Fibroblast of upper back skin (primary cell): ENCODE measurements at regions not wholly inside any gene's neighbourhood (a gene's known extent, or its start where the extent isn't known, plus 50 kb on each side); places are given as distances from the start of the nearest gene placed in this dataset.

Experiments
- DNase-seq: peaks from one replicate; pipeline ENCODE4 v3.0.0-alpha.2; 2013

DNA sequence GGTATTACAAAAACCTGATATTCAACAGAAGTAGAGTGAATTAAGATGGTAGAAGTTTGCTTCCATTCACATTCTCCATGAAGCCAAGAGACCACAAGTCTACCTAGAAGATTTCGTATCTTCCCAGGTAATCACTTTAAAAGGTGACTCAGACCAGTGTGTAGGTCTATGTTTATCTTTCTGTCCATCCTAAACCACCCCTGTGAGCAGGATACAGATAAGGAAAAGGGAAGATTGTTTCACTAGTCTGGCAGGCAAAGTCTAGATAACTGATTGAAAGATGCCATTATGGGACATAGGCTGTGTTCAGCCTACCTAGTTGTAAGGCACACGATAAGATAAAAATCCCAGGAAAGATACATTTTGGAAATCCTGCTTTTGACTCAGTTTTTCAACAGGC is 244.3 kb upstream of the NWD2 start:
- DNase-seq: no peak

DNA sequence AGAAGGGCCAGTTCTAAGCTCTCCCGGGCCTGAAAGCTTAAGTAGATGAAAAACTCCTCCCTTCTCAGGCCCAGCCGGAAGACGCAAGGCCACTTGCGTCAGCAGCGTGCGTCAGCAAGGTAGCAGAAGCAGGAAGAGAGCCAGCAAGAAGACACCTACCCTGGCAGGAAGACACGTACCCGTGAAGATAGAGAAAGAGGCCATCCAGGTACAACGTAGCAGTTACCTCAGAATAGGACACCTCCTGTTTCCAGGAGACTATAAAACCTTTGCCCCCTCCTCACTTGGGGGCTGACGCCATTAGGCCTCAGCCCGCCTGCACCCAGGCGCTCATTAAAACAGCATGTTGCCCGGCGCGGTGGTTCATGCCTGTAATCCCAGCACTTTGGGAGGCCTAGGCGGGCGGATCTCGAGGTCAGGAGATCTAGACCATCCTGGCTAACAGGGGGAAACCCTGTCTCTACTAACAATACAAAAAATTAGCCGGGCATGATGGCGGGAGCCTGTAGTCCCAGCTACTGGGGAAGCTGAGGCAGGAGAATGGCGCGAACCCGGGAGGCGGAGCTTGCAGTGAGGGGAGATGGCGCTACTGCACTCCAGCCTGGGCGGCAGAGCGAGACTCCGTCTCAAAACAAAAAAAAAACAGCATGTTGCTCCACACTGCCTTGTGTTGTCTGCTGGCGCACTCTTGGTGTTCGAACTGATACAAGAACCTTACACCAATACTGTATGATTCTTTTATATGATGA is 242.7 kb upstream of the NWD2 start:
- DNase-seq: no peak

DNA sequence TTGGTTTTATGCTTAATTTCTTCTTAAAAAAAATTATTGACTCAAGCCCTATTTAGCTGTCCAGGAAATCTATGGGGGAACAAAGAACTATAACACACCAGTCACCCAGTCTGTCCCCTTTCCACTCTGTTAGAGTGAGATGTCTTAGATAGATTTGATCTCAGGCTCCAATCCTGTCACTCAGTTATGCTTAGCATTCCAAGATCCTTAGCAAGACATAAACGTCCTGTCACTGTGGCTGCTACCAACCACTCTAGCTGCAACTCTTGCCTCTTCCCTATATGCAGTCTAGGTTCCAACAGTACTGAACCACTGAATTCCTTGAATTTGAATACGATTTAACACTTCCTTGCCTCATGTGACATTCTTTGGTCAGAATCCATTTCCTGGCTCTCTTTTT is 241.9 kb upstream of the NWD2 start:
- no peak for DNase-seq

DNA sequence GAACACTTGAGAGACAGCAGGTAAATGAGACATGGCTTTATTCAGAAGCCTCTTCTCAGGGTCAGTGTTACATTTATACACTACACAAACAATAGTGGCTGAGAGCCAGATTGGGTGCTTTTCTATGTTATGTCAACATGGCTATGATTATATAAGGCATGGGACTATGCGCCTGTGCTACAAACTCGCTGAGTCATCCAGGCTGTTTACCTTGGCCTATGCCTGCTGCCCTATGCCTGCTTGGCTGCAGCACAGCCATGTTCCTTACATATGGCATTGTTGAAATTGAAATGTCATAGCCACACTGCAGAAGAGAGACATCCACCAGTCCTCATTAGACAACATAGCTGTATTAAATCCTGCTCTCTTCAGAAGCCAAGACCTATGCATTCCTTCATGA is 236.3 kb upstream of the NWD2 start:
- DNase-seq: no peak

DNA sequence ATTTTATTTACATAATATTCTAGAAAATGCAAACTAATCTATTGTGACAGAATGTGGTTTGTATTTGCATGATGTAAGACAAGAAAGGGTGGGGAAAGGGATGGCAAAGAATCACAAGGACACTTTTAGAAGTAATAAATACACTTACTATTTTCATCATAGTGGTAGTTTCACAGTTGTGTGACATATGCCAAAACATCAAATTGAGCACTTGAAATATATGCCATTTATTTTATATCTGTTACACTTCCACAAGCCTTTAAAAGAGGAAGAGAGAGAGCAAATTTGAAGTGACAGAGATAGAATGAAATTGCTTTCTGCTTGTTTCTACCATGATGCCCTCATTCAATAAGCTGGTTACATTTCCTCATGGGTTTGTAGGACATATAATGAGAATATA is 230.0 kb upstream of the NWD2 start:
- DNase-seq: no peak

DNA sequence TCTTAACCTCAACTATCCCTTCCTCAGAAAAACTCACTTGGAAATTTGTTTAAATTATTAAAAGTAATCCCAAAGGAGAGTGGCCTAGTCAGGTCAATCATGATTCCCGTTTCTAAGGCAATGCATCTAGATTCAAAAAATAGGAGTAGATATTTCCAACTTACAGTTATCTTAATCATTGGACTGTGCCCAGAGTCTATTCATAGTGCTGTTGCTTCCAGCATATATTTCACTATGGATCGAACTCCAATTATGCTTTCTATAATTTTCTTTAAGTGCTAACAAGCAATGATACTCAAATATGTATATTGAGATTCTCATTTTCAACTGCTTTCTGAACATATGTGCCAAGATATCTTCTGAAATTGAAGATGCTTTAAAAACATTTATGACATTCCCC is 229.2 kb upstream of the NWD2 start:
- DNase-seq: no peak

DNA sequence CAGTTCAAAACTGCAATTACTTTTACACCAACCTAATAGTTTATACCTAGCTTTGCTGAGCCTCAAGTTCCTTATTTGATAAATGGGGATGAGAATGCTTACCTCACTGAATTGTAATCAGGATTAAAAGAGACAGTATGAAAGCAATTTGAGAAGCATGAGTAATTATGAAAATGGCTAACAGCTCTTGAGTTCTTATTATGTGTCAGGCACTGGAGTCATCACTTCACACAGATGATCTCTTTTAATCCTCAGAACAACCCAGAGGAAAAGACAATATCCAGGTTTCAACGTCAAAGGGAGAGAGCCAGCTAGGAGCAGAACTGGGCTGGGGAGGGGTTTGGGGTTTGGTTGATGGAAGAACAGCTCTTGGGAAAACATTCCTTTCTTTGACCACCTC is 221.0 kb upstream of the NWD2 start:
- DNase-seq: no peak

DNA sequence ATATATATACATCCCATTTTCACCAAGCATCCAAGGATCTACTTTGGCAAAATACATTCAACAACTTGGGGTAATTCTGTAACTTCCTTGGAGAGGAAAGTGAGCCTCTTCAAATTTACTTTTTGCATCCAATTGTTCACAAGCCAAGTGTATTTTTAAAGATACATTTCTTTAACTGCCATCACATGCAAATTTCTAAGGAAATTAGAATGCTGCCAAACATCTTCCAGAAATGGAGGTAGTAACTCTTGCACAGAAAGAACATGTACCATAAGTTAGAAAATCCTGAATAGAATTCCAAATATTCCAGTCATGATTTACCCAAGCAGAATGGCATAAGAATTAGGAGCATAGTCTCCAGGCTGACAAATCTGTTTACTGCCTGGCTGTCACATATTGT is 220.5 kb upstream of the NWD2 start:
- no peak for DNase-seq

DNA sequence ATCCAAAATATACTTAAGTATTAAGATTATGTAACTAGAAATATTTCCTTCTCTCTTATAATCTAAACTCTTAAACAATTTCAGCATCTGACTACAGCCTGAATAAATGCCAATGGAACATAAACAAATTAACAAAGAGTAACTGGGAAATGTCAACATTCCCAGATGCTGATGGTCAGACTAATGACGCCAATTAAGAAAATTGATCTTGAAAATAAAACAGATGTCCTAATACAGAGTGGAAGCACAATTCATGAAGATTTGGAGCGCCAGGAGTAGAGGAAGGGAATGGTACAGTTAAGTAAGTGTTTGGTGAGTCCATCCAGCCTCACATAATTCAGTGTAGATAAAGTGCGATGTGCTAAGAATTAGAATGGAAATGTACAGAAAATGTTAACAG is 203.7 kb upstream of the NWD2 start:
- DNase-seq: no peak

DNA sequence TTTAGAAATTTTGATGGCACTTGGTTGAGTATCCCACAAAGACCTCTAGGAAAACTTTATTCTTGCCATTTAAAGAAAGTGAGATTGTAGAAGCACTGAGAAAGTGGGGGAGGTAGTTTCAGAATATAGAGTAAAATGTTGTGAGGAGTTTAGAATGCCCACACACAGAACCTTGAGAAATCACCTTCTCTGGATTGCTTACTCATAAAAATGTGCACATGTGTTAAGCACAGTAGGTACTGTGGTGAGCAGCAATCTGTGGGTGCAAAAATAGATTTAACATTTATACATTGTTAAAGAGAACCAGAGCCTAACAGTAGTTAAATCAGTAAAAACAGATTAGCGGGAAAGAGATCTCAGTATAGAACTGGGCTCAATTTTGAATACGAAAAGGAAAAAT is 201.2 kb upstream of the NWD2 start:
- no peak for DNase-seq

DNA sequence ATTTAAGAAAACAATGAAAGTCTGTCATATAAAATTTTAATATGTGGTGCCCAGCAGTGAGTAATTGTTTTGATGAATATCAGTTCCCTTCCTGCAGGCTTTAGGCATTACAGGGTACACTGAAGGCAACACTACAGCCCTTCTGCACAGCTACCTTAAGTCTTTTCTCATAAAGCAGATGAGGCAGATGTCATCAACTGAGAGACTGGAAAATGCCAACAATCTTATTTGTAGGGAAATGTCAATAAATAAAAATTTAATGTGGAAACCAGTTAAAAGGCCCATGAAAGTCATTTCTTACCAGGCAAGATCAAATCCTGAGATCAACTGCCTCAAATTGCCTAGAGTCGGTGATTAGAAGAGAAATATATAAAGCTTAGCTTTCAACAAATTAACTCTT is 193.4 kb upstream of the NWD2 start:
- no peak for DNase-seq

DNA sequence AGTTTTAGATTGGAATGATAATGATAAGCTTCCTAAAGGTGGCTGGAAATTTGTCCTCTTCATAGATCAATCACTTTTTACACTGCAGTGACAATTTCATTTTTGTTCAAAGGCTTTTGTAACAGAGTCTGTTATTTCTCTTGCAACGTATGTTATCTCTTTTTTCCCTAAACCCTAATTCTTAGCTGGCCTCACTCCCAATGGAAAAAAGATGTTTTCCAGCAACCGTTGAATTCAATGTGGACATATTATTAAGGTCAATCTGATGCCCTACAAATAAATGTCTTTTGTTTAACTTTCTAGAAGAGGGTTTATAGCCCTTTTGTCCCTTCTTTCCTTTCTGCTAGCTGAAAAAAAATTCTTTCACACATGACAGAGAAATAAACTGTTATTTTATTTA is 192.7 kb upstream of the NWD2 start:
- no peak for DNase-seq

DNA sequence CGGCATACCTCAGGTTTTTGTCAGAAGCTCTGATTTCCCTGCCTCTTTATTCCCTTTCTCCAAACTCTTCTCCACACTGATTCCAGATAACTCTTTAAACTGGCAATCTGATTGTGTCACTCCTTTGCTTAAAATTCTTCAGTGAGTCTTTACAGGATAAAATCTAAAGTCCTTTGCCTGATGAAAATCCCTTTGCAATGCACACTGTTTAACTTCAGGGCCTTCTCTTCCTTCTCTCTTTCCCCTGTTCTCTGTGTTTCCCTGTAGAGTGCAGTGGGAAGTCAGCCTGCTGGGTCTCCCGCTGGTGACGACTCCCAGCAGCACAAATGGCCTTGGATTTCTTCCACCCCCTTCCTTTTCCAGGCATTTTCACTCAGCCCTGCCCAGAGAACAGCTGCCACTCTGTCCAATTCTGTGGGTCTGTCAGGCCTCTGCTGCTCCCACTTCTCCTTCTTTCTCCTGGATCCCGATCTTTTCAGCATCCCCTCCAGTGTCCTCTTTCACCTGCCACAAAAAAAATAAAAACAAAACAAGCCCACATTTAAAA is 189.9 kb upstream of the NWD2 start:
- DNase-seq: no peak

DNA sequence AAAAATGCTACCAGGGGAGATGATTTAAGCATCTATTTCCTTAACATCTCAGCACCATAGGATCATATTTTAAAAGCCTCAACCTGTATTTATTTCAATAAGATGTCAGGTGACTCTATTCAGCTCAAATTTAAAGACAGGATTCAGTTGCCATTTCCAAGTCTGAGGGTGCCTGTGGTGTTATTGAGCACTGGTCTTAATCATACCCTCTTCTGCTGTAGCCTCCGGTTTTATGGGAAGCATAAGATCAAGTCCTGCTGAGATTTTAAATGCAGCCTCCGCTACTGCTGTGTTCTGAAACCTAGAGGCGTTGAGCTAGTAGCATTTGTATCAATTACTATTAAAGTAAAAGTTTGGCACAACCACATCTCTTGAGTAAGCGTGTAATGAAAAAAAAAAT is 185.7 kb upstream of the NWD2 start:
- no peak for DNase-seq

DNA sequence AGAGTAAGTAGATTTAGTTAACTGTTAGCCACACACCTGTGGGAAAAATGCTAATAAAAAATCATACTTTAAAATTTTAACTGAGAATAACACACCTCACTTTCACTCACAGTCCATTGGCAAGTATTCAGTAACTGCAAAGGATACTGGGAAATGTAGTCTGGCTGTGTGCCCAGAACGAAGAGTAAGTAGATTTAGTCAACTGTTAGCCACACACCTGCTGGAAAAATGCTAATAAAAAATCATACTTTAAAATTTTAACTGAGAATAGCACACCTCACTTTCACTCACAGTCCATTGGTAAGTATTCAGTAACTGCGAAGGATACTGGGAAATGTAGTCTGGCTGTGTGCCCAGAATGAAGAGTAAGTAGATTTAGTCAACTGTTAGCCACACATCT is 178.4 kb upstream of the NWD2 start:
- DNase-seq: no peak

DNA sequence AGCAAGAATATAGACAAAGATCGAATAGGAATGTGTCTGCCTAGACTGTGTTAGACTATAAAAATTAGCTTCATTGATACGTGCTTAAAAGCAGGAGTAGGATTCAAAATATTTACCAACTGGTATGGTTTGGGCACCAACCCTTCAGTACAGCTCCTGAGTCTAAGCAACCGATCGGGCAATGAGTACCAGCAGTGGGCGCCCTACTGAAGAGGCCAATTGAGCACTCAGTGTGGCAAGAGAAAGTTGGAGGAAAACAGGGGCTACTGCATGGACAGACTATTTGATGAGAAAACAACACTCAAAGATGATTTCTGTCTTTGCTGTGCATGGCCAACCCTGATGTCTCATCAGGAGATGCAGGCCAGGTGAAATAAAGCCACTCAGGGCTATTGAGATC is 176.0 kb upstream of the NWD2 start:
- no peak for DNase-seq

DNA sequence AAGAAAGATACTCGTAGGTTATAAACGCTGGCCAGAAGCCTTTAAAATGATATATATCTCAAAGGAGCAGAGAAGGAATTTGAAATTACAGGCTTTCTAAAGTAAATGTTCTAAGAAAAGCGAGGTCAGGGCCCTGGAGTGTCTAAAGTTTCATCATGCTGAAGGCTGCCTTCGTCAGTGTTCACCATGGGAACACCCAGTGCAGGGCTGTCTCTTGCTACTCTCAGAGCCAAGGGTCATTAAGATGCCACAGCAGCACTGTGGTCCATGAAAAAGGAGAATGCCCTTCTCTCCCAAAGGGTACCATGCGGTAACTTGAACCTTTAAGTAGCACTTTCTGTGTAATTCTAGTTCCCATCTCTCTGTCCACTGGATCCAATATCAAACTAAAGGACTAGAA is 174.5 kb upstream of the NWD2 start:
- DNase-seq: no peak

DNA sequence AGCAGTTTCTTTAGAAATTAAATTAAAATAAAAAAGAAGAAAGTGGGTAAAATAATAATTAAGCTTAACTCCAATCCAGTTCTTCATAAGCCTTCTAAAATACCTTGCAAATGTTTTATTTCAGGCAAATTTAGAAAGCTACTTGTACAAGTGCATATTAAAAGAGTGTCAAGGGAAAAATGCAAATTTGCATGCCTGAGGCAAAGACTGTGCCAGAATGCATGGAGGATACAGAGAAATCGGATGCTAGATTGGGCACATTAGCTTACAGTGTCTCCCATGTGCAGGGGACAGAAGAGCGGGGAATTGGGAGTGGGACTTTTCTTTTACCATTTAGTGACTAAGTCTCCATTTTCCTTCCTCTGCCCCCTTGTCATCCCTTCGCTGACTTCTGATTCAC is 173.0 kb upstream of the NWD2 start:
- DNase-seq: no peak

DNA sequence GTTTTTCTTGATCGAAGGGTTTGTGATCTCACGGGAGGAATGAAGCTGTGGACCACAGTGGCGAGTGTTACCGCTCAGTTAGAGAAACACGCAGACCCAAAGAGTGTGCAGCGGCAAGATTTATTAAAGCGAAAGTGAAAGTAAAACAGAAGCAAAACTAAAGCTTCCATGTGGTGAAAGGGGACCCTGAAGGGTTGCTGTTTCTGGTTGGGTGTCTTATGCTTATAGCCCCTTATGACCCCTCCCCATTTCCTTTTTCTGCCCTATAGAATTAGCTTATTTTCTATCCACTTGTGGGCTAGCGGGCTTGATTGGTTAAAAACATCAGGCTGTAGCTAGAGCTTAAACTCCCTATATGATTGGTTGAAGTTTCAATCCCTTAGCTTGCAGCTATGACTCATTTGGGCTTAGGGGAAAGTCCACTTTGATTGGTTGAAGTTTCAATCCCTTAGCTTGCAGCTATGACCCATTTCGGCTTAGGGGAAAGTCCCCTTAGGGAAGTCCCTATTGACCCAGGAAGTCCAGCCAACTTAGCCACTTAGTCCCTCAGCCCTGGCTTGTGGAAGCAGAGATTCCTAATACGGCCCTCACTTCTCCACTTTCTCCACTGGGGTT is 171.2 kb upstream of the NWD2 start:
- no peak for DNase-seq

DNA sequence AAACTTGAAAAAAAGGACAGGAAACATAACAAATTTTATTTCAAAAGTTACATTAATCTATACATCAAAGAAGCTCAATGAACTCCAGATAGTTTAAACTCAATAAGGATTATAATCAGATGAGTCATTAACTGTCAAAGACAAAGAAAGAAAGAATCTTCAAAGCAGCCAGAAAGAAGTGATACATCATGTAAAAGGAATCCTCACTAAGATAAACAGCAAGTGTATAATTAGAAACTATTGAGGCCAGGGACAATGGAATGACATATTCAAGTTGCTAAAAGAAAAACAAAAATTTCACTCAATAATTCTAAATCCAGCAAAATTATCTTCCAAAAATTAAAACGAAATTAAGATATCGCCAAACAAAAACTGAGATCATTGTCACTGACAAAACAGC is 161.6 kb upstream of the NWD2 start:
- no peak for DNase-seq

DNA sequence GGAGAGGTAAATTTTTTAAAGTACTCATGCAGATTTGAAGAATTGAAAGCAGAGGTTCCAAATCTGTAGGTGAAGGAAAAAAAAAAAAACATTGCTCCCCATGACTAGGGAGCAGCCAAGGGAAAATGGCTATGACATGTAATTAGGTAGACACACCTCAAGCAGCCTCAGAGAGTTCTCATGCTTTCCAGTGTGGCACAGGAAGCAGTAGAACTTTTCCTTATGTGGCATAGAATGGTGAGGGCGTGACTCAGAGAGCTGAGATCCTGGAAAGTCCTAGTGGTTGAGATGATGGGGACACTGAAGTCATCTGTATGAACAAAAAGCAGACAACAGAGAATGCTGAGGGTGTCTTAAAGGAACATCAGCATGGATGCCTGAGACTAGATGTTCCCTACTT is 148.6 kb upstream of the NWD2 start:
- no peak for DNase-seq

DNA sequence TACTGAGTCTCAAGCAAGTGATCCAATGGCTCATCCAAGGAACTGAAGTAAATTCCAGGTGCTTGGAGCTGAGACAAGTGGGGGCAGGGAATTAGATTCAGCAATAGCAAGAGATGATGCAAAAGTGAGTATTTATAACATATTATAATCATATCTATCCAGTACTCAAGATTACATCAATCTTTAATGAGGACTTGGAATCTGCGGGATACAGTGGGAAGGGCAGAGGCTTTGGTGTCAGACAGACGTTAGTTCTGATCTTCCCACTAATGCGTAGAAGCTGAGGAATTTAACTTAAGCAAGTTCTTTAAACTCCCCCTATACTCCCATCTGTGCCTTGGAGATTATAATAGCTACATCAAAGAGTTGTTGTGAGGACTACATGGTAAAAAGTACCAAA is 143.4 kb upstream of the NWD2 start:
- no peak for DNase-seq

DNA sequence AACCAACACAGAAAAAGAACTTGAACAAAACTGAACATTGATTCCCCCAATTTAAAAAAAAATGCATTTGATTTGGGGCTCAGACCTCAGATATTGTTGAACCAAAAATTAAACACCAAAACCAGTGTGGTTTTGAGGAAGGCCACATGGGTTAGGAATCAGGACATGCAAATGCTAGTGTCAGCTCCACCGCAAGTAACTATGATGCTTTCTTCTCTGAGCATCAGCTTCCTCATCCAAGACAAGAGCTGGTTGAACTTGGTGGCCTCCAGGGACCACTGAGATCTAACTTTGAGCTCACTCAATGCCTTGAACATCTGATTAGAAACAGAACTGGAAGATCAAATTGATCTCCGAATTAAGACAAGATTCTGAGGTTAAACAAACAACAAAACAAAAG is 142.9 kb upstream of the NWD2 start:
- no peak for DNase-seq

DNA sequence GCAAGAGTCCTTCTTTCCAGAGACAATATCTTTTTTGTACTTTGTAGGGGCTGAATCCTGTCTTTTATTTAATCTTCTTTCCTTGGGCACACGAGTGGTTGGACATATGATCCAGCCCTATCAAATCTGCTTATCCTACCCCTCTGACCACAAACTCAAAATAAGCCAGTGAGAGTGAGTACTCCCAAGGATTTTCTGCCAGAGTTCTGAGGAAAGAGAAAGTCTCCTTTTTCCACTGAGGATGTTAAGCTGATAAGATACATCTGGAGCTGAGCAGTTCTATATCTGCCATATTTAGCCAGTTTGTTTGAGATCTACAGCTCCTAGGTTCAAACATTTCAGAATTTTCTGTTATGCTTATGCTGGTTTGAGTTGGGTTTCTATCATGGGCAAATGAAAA is 134.8 kb upstream of the NWD2 start:
- no peak for DNase-seq

DNA sequence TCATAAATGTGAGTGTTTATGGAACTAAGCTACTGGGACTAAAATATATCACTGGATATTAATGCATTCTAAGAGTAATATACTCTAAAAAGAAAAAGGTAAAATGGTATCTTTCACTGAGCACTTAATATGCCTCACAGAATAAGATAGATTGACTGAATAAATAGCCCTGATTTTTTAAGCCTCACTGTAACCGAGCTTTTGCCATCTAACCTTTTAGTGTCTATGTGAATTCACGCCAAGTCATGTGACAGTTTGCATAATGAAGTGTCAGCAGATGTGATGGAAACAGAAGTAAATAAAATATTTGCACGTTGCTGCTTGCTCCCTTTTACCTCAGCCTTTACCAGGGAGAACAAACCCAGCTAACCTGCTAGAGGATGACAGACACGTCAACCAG is 119.7 kb upstream of the NWD2 start:
- DNase-seq: no peak
